ENCODE measurements at regions not wholly inside any gene's neighbourhood (a gene's known extent, or its start where the extent isn't known, plus 50 kb on each side); places are given as distances from the start of the nearest gene placed in this dataset.

DNA sequence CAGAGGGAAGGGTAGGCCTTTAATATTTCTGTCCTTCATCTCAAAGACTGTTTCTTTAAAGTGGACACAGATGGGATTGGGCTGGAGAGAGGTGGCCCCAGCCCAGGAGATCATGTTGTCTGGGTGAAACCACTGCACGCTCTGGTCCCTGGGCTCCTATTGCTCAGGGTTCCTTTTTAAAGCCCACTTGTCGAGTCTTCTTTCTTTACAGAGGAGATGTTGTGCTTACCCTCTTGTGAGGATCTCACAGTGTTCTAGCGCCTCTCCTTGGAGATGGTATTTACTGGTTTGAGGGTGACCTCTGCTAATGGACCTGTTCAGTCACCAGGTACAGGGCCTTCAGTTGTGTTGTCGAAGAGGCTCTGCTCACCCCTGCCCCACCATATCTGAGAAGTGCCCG, 128.4 kb downstream of the TM9SF2 start:
- no peak overlapping the region for H3K4me3 ChIP-seq
- ATAC-seq (no peak), DNase-seq (no peak)
- H3K9me3 ChIP-seq: peaks cover 0 to 3% of the 10 kb centered on the region in 2 donors
- intact Hi-C loops (cut with DNase I): no loop called here
- H3K4me1 ChIP-seq: no peaks in the 10 kb centered on the region
- no peaks in the 10 kb centered on the region for H3K36me3 ChIP-seq
- no peak for TF ChIP-seq CTCF (IDR thresholded peaks at IDR 0.05)
- no peak overlapping the region for H3K27ac ChIP-seq
- H3K27me3 ChIP-seq: no peaks in the 10 kb centered on the region

DNA sequence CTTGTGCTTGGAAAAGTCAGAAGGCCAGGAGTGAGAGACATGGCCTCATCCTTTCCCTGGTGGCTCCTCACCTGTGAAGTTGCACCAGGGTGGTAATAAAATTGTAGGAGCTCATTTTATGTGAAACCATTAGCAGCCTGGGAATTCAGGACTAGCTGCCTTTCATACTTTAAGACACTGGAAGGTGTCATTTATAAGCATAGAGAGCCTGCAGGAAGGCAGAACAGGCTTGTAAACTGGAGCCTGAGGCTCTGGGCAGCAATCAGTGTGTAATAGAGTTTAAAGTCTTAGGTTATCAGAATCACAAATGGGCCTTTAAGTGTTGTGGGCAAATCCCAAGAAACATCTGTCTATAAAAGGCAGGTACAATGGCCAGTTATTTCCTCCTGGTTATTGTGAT, 127.2 kb downstream of the TM9SF2 start:
- no peak for DNase-seq
- Histone ChIP-seq H3K27ac (no peak overlapping the region), H3K36me3 (no peaks in the 10 kb centered on the region), H3K4me1 (no peaks in the 10 kb centered on the region), H3K27me3 (no peaks in the 10 kb centered on the region), H3K4me3 (no peak overlapping the region), H3K9me3 (peaks cover 0 to 3% of the 10 kb centered on the region in 2 donors)
- TF ChIP-seq CTCF (IDR thresholded peaks at IDR 0.05): no peak
- intact Hi-C loops (cut with DNase I): no loop called here
- no peak for ATAC-seq

DNA sequence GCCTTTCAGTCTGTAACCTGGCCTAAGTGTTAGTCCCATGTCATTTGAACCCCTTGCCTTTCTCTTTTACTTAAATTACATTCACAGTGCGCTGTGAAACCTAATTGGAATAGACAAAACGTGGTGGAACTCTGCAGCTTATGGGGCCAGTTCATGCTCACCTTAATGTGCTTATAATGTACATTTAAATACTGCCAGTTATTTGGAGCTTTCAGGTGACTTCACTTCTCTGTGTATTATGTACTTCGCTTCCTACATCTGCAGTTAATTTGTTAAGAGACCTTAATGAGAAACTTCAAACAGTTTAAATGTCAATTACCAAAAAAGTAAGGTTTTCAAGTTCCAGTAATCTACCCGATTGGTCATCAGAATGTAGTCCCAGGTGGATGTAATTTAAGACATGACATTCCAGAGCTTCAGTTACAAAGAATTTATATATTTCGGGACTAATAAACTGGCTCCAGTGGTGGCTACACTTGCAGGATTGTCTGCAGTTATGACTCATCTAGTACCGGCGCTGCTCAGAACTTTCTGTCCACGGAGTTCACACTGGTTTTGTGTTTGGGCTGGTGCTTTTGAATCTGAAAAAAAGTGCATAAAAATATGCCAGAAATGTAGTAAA, 125.3 kb downstream of the TM9SF2 start:
- H3K4me3 ChIP-seq: no peak overlapping the region
- intact Hi-C loops (cut with DNase I): no loop called here
- ATAC-seq (peak; percentile 31), DNase-seq (no peak)
- no peaks in the 10 kb centered on the region for H3K27me3 ChIP-seq
- H3K4me1 ChIP-seq: no peaks in the 10 kb centered on the region
- no peak overlapping the region for H3K27ac ChIP-seq
- no peaks in the 10 kb centered on the region for H3K36me3 ChIP-seq
- TF ChIP-seq CTCF (IDR thresholded peaks at IDR 0.05): no peak
- H3K9me3 ChIP-seq: no peaks in the 10 kb centered on the region

DNA sequence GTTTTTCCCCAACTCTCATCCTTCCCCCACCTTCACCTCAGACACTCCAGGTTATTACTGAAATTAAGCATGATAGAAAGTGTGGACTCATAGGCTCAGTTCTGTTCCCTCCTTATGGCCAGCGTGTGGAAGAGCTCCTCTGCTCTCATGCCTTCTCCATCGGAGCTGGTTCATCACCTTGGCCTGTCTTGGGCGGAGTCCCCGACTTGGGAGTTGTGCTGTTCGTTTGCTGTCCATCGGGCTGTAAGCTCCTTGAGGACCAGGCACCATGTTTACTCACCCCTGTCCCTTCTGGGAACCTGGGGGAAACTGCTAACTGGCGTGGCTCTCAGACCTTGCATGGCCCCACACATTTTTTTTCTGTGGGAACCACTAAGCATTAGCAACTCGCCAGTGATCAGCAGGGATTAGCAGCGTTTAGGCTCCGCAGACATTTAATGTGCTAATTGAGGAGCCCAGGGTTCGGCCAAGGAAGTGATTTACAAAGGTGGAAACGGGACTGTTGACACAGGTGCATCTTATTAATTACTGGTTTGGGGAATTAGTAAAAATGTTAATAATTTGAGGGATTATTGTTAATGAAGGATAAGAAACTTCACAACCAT, 123.8 kb downstream of the TM9SF2 start:
- H3K4me3 ChIP-seq: no peak overlapping the region
- no peaks in the 10 kb centered on the region for H3K4me1 ChIP-seq
- ATAC-seq (no peak), DNase-seq (no peak)
- no peaks in the 10 kb centered on the region for H3K36me3 ChIP-seq
- no peaks in the 10 kb centered on the region for H3K27me3 ChIP-seq
- intact Hi-C loops (cut with DNase I): no loop called here
- H3K27ac ChIP-seq: no peak overlapping the region
- TF ChIP-seq CTCF (IDR thresholded peaks at IDR 0.05): no peak
- no peaks in the 10 kb centered on the region for H3K9me3 ChIP-seq

DNA sequence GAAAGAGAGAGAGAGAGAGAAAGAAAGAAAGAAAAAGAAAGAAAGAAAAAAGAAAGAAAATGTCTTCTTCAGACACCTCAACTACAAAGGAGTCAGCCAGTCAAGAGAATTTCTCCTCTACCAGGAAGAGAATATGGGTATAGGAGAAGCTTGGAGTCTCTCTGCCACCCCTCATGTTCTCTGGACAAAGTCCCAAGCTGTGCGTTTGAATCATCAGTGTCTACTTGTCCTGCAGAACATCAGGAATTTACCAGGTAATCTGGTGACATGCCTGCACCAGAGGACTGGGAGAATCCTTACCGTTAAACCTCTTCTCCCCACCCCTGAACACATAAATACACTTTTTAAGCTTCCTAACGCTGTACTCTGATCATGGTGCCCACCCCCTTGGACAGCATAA, 119.5 kb downstream of the TM9SF2 start:
- no peak overlapping the region for H3K4me3 ChIP-seq
- no peak for TF ChIP-seq CTCF (IDR thresholded peaks at IDR 0.05)
- ATAC-seq (no peak), DNase-seq (no peak)
- intact Hi-C loops (cut with DNase I): no loop called here
- H3K27ac ChIP-seq: no peak overlapping the region
- H3K9me3 ChIP-seq: no peaks in the 10 kb centered on the region
- H3K36me3 ChIP-seq: no peaks in the 10 kb centered on the region
- no peaks in the 10 kb centered on the region for H3K27me3 ChIP-seq
- no peaks in the 10 kb centered on the region for H3K4me1 ChIP-seq

All from left lung (tissue), 4 donors.